Stimulated activated effector memory CD8-positive, alpha-beta T cell treated with anti-CD3 and anti-CD28 coated beads, Interleukin-12 subunit alpha, Interleukin-12 subunit beta, amount 100 ng/mL, for 72 hours (primary cell): ENCODE measurements at regions not wholly inside any gene's neighbourhood (a gene's known extent, or its start where the extent isn't known, plus 50 kb on each side); places are given as distances from the start of the nearest gene placed in this dataset.

Experiments used
- ATAC-seq: fragments of 150-1000 bp; cut with Tn5 transposase; 2 replicates; pipeline ENCODE4 v1.10.0; 2021
- DNase-seq, 2 donors: peaks; one replicate each; pipeline ENCODE4 v3.0.0; 2021 to 2022; ENCODE audit warnings: low spot score in 2 of 2
- H3K27ac Mint-ChIP-seq: one replicate; pipeline ENCODE4 v1.8.0; 2022; ENCODE audit warnings: mild to moderate bottlenecking, mixed read lengths
- H3K36me3 Mint-ChIP-seq: one replicate; pipeline ENCODE4 v1.8.0; 2022; ENCODE audit warnings: mild to moderate bottlenecking, mixed read lengths
- H3K4me1 Mint-ChIP-seq: one replicate; pipeline ENCODE4 v1.8.0; 2022; ENCODE audit warnings: mixed read lengths
- H3K4me3 Mint-ChIP-seq: one replicate; pipeline ENCODE4 v1.8.0; 2022; ENCODE audit warnings: mild to moderate bottlenecking, mixed read lengths
- H3K9me3 Mint-ChIP-seq: one replicate; pipeline ENCODE4 v1.8.0; 2022; ENCODE audit warnings: mixed read lengths

GRCh38 chr5:5616247-5616895 lies 193.9 kb downstream of the ICE1 start:
- H3K4me3 Mint-ChIP-seq = no peak overlapping the region
- H3K4me1 Mint-ChIP-seq = no peaks in the 10 kb centered on the region
- ATAC-seq = no peak
- no peaks in the 10 kb centered on the region for H3K36me3 Mint-ChIP-seq
- no peaks in the 10 kb centered on the region for H3K9me3 Mint-ChIP-seq
- no peak overlapping the region for H3K27ac Mint-ChIP-seq
- DNase-seq = no peak

GRCh38 chr5:5615569-5615968 lies 193.1 kb downstream of the ICE1 start:
- H3K4me1 Mint-ChIP-seq = no peaks in the 10 kb centered on the region
- H3K4me3 Mint-ChIP-seq = no peak overlapping the region
- H3K36me3 Mint-ChIP-seq = no peaks in the 10 kb centered on the region
- DNase-seq (no peak), ATAC-seq (no peak)
- no peak overlapping the region for H3K27ac Mint-ChIP-seq
- no peaks in the 10 kb centered on the region for H3K9me3 Mint-ChIP-seq

DNA sequence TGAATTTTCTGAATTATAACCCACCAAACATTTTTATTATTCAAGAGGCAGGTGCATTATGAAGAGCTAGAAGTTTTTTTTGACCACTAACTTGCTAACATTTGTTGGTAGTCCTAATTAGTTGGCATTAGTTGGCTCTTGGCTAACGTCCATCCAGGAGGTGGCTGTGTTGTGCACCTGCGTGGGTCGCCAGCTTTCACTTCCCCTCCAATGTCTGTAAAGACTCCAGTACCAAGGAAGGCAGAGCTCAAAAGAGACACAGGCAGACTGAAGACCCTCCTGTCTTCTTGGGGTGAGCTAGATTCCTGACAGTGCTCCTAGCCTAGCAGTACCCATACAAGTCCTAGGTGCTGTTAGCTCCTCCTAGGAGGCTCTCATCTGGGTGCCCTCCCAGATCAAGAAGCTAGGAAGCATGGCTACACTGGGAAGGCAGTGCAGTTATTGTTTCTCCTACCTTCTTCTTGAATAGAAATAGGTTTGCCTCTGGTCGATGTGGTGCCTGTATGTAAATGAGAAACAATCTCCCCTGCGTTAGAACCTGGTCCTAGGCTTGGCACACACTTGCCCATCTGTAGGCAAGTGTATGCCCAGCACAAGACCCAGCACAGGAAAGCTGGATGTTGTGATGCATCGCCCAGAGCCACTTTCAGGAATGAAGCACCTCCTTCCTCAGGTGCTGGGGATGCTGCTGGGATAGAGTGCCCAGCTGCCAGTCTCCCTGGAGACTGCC lies 190.9 kb downstream of the ICE1 start:
- ATAC-seq = peak; percentile 11
- H3K4me3 Mint-ChIP-seq = no peak overlapping the region
- H3K4me1 Mint-ChIP-seq = no peaks in the 10 kb centered on the region
- no peaks in the 10 kb centered on the region for H3K9me3 Mint-ChIP-seq
- DNase-seq = no peak
- no peak overlapping the region for H3K27ac Mint-ChIP-seq
- no peaks in the 10 kb centered on the region for H3K36me3 Mint-ChIP-seq

- H3K4me1 Mint-ChIP-seq = no peaks in the 10 kb centered on the region
Observed at GRCh38 chr5:5612096-5612495, 189.6 kb downstream of the ICE1 start.

GRCh38 chr5:5609935-5610334 lies 187.5 kb downstream of the ICE1 start:
- ATAC-seq (no peak), DNase-seq (no peak)
- Mint-ChIP-seq H3K36me3 (no peaks in the 10 kb centered on the region), H3K9me3 (no peaks in the 10 kb centered on the region), H3K4me1 (no peaks in the 10 kb centered on the region), H3K4me3 (no peak overlapping the region), H3K27ac (no peak overlapping the region)

More at GRCh38 chr5:5612096-5612495, 189.6 kb downstream of the ICE1 start:
- Mint-ChIP-seq H3K36me3 (no peaks in the 10 kb centered on the region), H3K27ac (no peak overlapping the region), H3K9me3 (no peaks in the 10 kb centered on the region), H3K4me3 (no peak overlapping the region)
- ATAC-seq (no peak), DNase-seq (no peak)

- peaks cover 3% of the 10 kb centered on the region for H3K9me3 Mint-ChIP-seq
- no peaks in the 10 kb centered on the region for H3K4me1 Mint-ChIP-seq
- no peak for ATAC-seq
- no peak overlapping the region for H3K4me3 Mint-ChIP-seq
- no peak overlapping the region for H3K27ac Mint-ChIP-seq
- H3K36me3 Mint-ChIP-seq = no peaks in the 10 kb centered on the region
- DNase-seq = no peak
Observed at GRCh38 chr5:5605170-5605764, 182.8 kb downstream of the ICE1 start.

DNA sequence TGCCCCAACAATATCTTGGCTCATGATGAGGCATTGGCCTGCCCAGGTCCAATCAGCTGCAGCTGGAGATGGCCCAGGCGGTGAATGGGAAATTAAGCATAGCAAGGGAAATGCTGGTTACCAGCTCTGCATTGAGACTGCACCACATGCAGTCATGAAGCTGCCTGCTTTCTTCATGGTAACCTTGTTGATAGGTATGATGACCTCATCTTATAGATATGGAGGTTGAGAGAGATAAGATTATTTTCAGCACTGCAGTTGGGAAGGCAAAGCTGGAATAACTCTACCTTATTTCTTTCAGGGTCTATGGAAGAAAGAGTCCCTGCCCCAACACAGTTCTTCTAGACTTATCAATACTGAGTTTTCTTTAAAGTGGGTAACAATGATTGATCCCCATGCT lies 180.1 kb downstream of the ICE1 start:
- Mint-ChIP-seq H3K36me3 (no peaks in the 10 kb centered on the region), H3K27ac (no peak overlapping the region), H3K9me3 (peaks cover 6% of the 10 kb centered on the region), H3K4me3 (no peak overlapping the region), H3K4me1 (no peaks in the 10 kb centered on the region)
- ATAC-seq = no peak
- no peak for DNase-seq

DNA sequence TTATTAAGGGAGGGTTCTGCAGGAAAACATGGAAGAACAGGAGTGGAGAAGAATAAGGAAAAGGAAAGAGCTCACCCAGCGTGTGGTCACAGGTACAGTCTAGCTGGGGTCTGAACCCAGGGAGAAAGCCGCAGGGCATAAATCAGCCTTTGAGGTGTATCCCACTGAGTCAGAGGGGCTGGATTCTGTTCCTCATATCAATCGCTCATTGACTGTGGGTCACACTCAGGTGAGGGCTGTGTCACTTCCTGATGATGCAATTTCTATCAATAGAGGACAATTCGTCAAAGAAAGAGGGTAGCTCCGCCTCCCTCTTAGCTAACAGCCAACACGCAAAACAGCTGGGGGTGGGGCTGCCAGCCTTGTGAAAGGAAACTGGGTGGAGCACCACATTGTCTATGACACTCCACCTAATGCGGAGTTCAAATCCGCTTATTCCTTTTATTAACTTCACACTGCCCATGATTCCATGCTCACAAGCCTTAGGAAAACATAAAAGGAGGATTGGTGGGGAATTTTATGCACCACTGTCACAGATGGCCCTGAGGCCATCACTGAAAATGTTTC lies 176.2 kb downstream of the ICE1 start:
- H3K9me3 Mint-ChIP-seq = peaks cover 6% of the 10 kb centered on the region
- H3K4me1 Mint-ChIP-seq = no peaks in the 10 kb centered on the region
- no peaks in the 10 kb centered on the region for H3K36me3 Mint-ChIP-seq
- DNase-seq = no peak
- ATAC-seq = no peak
- no peak overlapping the region for H3K27ac Mint-ChIP-seq
- H3K4me3 Mint-ChIP-seq = no peak overlapping the region

DNA sequence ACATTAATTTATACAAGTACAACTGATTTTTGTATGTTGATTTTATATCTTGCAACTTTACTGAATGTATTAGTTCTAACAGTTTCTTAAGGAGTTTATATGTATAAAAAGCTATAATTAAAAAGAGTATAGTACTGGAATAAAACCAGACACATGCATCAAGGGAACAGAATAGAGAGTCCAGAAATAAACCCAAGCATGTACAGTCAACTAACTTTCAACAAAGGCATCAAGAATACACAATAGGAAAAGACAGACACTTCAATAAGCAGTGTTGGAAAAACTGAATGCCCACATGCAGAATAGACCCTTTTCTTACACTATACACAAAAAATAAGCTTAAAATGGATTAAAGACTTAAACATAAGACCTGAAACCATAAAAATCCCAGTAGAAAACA lies 170.9 kb downstream of the ICE1 start:
- no peak for DNase-seq
- Mint-ChIP-seq H3K27ac (no peak overlapping the region), H3K9me3 (peaks cover 2% of the 10 kb centered on the region), H3K4me3 (no peak overlapping the region), H3K36me3 (no peaks in the 10 kb centered on the region), H3K4me1 (no peaks in the 10 kb centered on the region)
- no peak for ATAC-seq

DNA sequence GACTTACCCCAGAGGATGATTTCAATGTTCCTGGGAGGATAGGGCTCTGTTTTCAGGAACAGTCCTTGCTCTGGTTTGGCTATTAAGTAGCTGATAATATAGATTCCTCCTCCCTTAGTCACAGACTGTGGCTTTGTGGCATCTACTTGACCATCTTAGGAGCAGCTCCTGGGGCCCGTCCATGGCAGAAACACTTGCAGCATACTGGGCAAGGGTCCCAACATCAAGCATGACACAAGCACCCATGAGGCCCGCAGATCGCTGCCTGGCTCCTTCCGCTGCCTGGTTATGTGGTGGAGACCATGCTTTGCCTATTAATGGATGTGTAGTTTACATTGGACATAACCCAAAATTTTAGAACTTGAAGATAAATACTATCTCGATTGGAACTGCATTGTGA lies 170.1 kb downstream of the ICE1 start:
- Mint-ChIP-seq H3K4me3 (no peak overlapping the region), H3K4me1 (no peaks in the 10 kb centered on the region), H3K27ac (no peak overlapping the region), H3K9me3 (no peaks in the 10 kb centered on the region), H3K36me3 (no peaks in the 10 kb centered on the region)
- ATAC-seq = no peak
- DNase-seq = peak in 1 of 2 donors; percentile 20

- ATAC-seq (no peak), DNase-seq (no peak)
- H3K27ac Mint-ChIP-seq = no peak overlapping the region
- H3K9me3 Mint-ChIP-seq = no peaks in the 10 kb centered on the region
- no peaks in the 10 kb centered on the region for H3K36me3 Mint-ChIP-seq
- no peak overlapping the region for H3K4me3 Mint-ChIP-seq
- no peaks in the 10 kb centered on the region for H3K4me1 Mint-ChIP-seq
Observed at GRCh38 chr5:5591567-5591966, 169.1 kb downstream of the ICE1 start.

- peak in 1 of 2 donors; percentile 15 for DNase-seq
- no peaks in the 10 kb centered on the region for H3K36me3 Mint-ChIP-seq
Observed at GRCh38 chr5:5589857-5590256, 167.4 kb downstream of the ICE1 start.

GRCh38 chr5:5588887-5589826 lies 166.7 kb downstream of the ICE1 start:
- Mint-ChIP-seq H3K36me3 (no peaks in the 10 kb centered on the region), H3K4me1 (no peaks in the 10 kb centered on the region), H3K27ac (no peak overlapping the region), H3K9me3 (no peaks in the 10 kb centered on the region), H3K4me3 (no peak overlapping the region)
- peak in 1 of 2 donors; percentile 13 for DNase-seq
- ATAC-seq = no peak

More at GRCh38 chr5:5589857-5590256, 167.4 kb downstream of the ICE1 start:
- Mint-ChIP-seq H3K9me3 (no peaks in the 10 kb centered on the region), H3K27ac (no peak overlapping the region), H3K4me1 (no peaks in the 10 kb centered on the region), H3K4me3 (no peak overlapping the region)
- no peak for ATAC-seq

- Mint-ChIP-seq H3K9me3 (no peaks in the 10 kb centered on the region), H3K4me1 (no peaks in the 10 kb centered on the region), H3K36me3 (no peaks in the 10 kb centered on the region), H3K4me3 (no peak overlapping the region), H3K27ac (no peak overlapping the region)
- ATAC-seq (no peak), DNase-seq (peak in 1 of 2 donors; percentile 8)
Observed at GRCh38 chr5:5588386-5588785, 165.9 kb downstream of the ICE1 start.

- ATAC-seq = no peak
- Mint-ChIP-seq H3K27ac (no peak overlapping the region), H3K36me3 (no peaks in the 10 kb centered on the region), H3K9me3 (no peaks in the 10 kb centered on the region), H3K4me3 (no peak overlapping the region), H3K4me1 (no peaks in the 10 kb centered on the region)
- DNase-seq = peak in 1 of 2 donors; percentile 25
Observed at GRCh38 chr5:5587474-5587873, 165.0 kb downstream of the ICE1 start.
